H1 (cell line): ENCODE measurements at regions not wholly inside any gene's neighbourhood (a gene's known extent, or its start where the extent isn't known, plus 50 kb on each side); places are given as distances from the start of the nearest gene placed in this dataset.

Experiments used
- CTCF ChIA-PET: fragments of 300-600 bp; sonication (Branson Sonifier 250); formaldehyde crosslinking; loops from one replicate; lab custom pipeline; 2021; ENCODE audit not compliant: partially characterized antibody; lab: Charles Lee
- POLR2A ChIA-PET: fragments of 300-600 bp; sonication (Branson Sonifier 250); formaldehyde crosslinking; loops from one replicate; lab custom pipeline; 2021; ENCODE audit warnings: inconsistent platforms; ENCODE audit not compliant: partially characterized antibody; lab: Charles Lee
- DNase-seq, 2 experiments: peaks; one replicate each; pipeline versions ENCODE4 v3.0.0 to v3.0.0-alpha.2; 2010 to 2022; ENCODE audit warnings: low spot score in 2 of 2, low read depth in 1 of 2, mixed read lengths in 1 of 2
- FAIRE-seq: peaks from 2 replicates; lab custom pipeline; 2011; peaks lifted over from hg19 to GRCh38; lab: Jason Lieb, UNC
- H2AFZ ChIP-seq: 2 replicates; pipeline ENCODE4 v1.8.1; 2012; ENCODE audit warnings: low read length, inconsistent platforms
- H2AK5ac ChIP-seq: 2 replicates; pipeline ENCODE4 v1.6.1; 2013; ENCODE audit warnings: low read depth, low read length
- H2BK120ac ChIP-seq: replicated peaks from 2 replicates; pipeline ENCODE3; 2013; ENCODE audit warnings: low read depth, low read length, inconsistent platforms
- H2BK12ac ChIP-seq: 2 replicates; pipeline ENCODE4 v1.6.1; 2013; ENCODE audit warnings: low read depth, low read length
- H2BK15ac ChIP-seq: 2 replicates; pipeline ENCODE4 v1.6.1; 2013; ENCODE audit warnings: low read length
- H2BK20ac ChIP-seq: 2 replicates; pipeline ENCODE4 v1.6.1; 2013; ENCODE audit warnings: low read length
- H2BK5ac ChIP-seq: 2 replicates; pipeline ENCODE4 v1.6.1; 2013; ENCODE audit warnings: low read depth, low read length
- H3K14ac ChIP-seq: 2 replicates; pipeline ENCODE4 v1.6.1; 2013; ENCODE audit warnings: inconsistent platforms; ENCODE audit not compliant: insufficient read length
- H3K18ac ChIP-seq: 2 replicates; pipeline ENCODE4 v1.6.1; 2013; ENCODE audit warnings: low read length; ENCODE audit errors: extremely low read depth
- H3K23ac ChIP-seq: 2 replicates; pipeline ENCODE4 v1.6.1; 2013; ENCODE audit warnings: inconsistent platforms; ENCODE audit not compliant: insufficient read length
- H3K23me2 ChIP-seq: 2 replicates; pipeline ENCODE4 v1.6.1; 2013; ENCODE audit warnings: low read depth, low read length
- H3K27ac ChIP-seq: 2 replicates; pipeline ENCODE4 v1.6.1; 2011; ENCODE audit warnings: low read depth, low read length, inconsistent platforms
- H3K27me3 ChIP-seq, 4 experiments: replicated peaks in 1 of 4; 1 replicate in 1 of 4; 2 replicates in 3 of 4; pipeline versions ENCODE4 v1.6.1 to v1.8.1; 2011 to 2013; ENCODE audit warnings: low read length in 3 of 4, mild to moderate bottlenecking in 3 of 4, inconsistent platforms in 2 of 4, mixed read lengths in 2 of 4, moderate library complexity in 1 of 4; ENCODE audit not compliant: control insufficient read depth in 3 of 4, insufficient read depth in 3 of 4; ENCODE audit errors: extremely low read depth in 1 of 4
- H3K36me3 ChIP-seq, 4 experiments: 2 replicates each; pipeline versions ENCODE4 v1.6.1 to v1.8.1; 2011 to 2013; ENCODE audit warnings: mild to moderate bottlenecking in 4 of 4, low read length in 3 of 4, moderate library complexity in 2 of 4, control low read depth in 1 of 4, inconsistent platforms in 1 of 4; ENCODE audit not compliant: insufficient read depth in 4 of 4, control insufficient read depth in 2 of 4
- H3K4ac ChIP-seq: replicated peaks from 2 replicates; pipeline ENCODE3; 2013; ENCODE audit warnings: low read length, low read depth, mixed read lengths, inconsistent platforms; ENCODE audit not compliant: insufficient read length
- H3K4me1 ChIP-seq, 4 experiments: replicated peaks in 1 of 4; 1 replicate in 1 of 4; 2 replicates in 3 of 4; pipeline versions ENCODE4 v1.6.1 to v1.8.1; 2011 to 2013; ENCODE audit warnings: low read length in 3 of 4, inconsistent platforms in 2 of 4, mixed read lengths in 1 of 4; ENCODE audit not compliant: insufficient read depth in 4 of 4, control insufficient read depth in 3 of 4
- H3K4me2 ChIP-seq, 2 experiments: 2 replicates each; pipeline versions ENCODE4 v1.6.1 to v1.8.1; 2011 to 2013; ENCODE audit warnings: low read depth in 2 of 2, low read length in 2 of 2, control low read depth in 1 of 2, inconsistent platforms in 1 of 2, mild to moderate bottlenecking in 1 of 2; ENCODE audit not compliant: insufficient read depth in 1 of 2
- H3K4me3 ChIP-seq, 4 experiments: fragments of 200-600, 300-600 bp in 1 of 4; sonication (generic), shearing (Covaris generic), sonication (Bioruptor Twin) in 1 of 4; 2 replicates each; pipeline versions ENCODE4 v1.5.1 to v1.8.1; 2011 to 2016; ENCODE audit warnings: low read length in 4 of 4, low read depth in 3 of 4, control low read depth in 2 of 4, inconsistent platforms in 2 of 4, mild to moderate bottlenecking in 2 of 4, mixed read lengths in 1 of 4, moderate library complexity in 1 of 4; ENCODE audit not compliant: insufficient read depth in 2 of 4; ENCODE audit errors: extremely low read depth in 1 of 4
- H3K56ac ChIP-seq: replicated peaks from 2 replicates; pipeline ENCODE3; 2013; ENCODE audit warnings: low read depth, mild to moderate bottlenecking, mixed read lengths, low read length, inconsistent platforms; ENCODE audit not compliant: insufficient read length
- H3K79me1 ChIP-seq: 2 replicates; pipeline ENCODE4 v1.6.1; 2013; ENCODE audit warnings: low read depth, low read length, control low read depth
- H3K79me2 ChIP-seq, 2 experiments: 2 replicates each; pipeline versions ENCODE4 v1.6.1 to v1.8.1; 2012 to 2013; ENCODE audit warnings: low read length in 2 of 2, mild to moderate bottlenecking in 2 of 2, inconsistent platforms in 1 of 2; ENCODE audit not compliant: insufficient read depth in 2 of 2, control insufficient read depth in 1 of 2
- H3K9ac ChIP-seq, 4 experiments: replicated peaks in 1 of 4; 1 replicate in 1 of 4; 2 replicates in 3 of 4; pipeline versions ENCODE4 v1.6.1 to v1.8.1; 2011 to 2013; ENCODE audit warnings: low read depth in 3 of 4, low read length in 3 of 4, control low read depth in 2 of 4, mild to moderate bottlenecking in 2 of 4, moderate library complexity in 2 of 4, inconsistent platforms in 1 of 4; ENCODE audit errors: extremely low read depth in 1 of 4
- H3K9me3 ChIP-seq, 2 experiments: 2 replicates each; pipeline versions ENCODE4 v1.6.1 to v1.8.1; 2012 to 2013; ENCODE audit warnings: mild to moderate bottlenecking in 2 of 2, moderate library complexity in 2 of 2, control low read depth in 1 of 2, inconsistent platforms in 1 of 2, low read depth in 1 of 2, low read length in 1 of 2, mixed read lengths in 1 of 2; ENCODE audit not compliant: insufficient read depth in 2 of 2
- H4K20me1 ChIP-seq, 2 experiments: replicated peaks in 1 of 2; 2 replicates each; pipeline versions ENCODE3 to v1.8.1; 2011 to 2013; ENCODE audit warnings: inconsistent platforms in 2 of 2, low read length in 2 of 2, mild to moderate bottlenecking in 1 of 2; ENCODE audit not compliant: insufficient read depth in 2 of 2, control insufficient read depth in 1 of 2
- H4K5ac ChIP-seq: 2 replicates; pipeline ENCODE4 v1.6.1; 2013; ENCODE audit warnings: low read length, low read depth, mixed read lengths, inconsistent platforms; ENCODE audit not compliant: insufficient read length
- H4K8ac ChIP-seq: 2 replicates; pipeline ENCODE4 v1.8.0; 2013; ENCODE audit warnings: mild to moderate bottlenecking, moderate library complexity, low read length, inconsistent platforms; ENCODE audit not compliant: insufficient read depth; ENCODE audit errors: extremely low read depth
- H4K91ac ChIP-seq: replicated peaks from 2 replicates; pipeline ENCODE3; 2013; ENCODE audit warnings: low read length, mixed read lengths, inconsistent platforms; ENCODE audit not compliant: insufficient read length
- CTBP2 ChIP-seq: IDR thresholded peaks from 2 replicates; pipeline ENCODE4 v1.7.0; 2011; ENCODE audit warnings: borderline replicate concordance, mild to moderate bottlenecking, moderate library complexity, mixed read lengths, low read length; ENCODE audit not compliant: insufficient read depth, insufficient read length
- EGR1 ChIP-seq: IDR thresholded peaks from 2 replicates; pipeline ENCODE4 v1.6.1; 2011; ENCODE audit warnings: low read depth, low read length, borderline replicate concordance
- MAFK ChIP-seq: IDR thresholded peaks from 2 replicates; pipeline ENCODE4 v1.6.1; 2012; ENCODE audit warnings: low read depth, mild to moderate bottlenecking, improper control_type of control experiment, low read length
- RFX5 ChIP-seq: IDR thresholded peaks from 2 replicates; pipeline ENCODE4 v1.6.1; 2011; ENCODE audit warnings: low read depth, low read length, improper control_type of control experiment, borderline replicate concordance
- WGBS, 2 experiments: shearing (Covaris generic) in 1 of 2; methylation state at CpG; one replicate each; pipeline versions ENCODE4 v1.1.6 to v1.1.7; 2013 to 2015; ENCODE audit warnings: low lambda C conversion rate in 2 of 2, mixed read lengths in 2 of 2, inconsistent platforms in 1 of 2, low coverage in 1 of 2, missing lambda C conversion rate in 1 of 2; ENCODE audit not compliant: insufficient replicate concordance in 2 of 2, insufficient coverage in 1 of 2, insufficient read length in 1 of 2; ENCODE audit errors: extremely low coverage in 1 of 2, missing lambda C conversion rate in 1 of 2; 5-methylcytosine and 5-hydroxymethylcytosine counted together

DNA sequence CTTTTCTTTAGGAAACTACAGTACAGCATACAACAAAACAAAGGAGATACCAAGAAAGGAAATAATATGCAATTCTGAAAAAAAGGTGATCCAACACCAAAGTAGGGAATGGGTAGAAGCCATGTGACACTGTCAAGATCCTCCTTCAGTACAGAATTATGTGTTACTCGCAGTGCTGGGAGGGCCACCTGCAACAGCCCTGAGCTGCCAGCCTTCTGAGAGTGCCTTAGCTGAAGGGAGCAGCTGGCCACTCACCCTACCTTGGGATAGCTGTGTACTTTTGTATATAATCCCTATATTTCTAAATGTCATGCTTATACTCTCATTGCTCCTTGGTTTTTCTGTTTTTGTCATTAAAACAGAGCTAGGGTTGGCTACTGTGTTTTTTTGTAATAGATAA is 1518.2 kb upstream of the PCDH20 start:
- Histone ChIP-seq H2AK5ac (no peak overlapping the region), H3K9me3 (no peaks in the 10 kb centered on the region), H2BK12ac (no peak overlapping the region), H3K23me2 (no peaks in the 10 kb centered on the region)
- CTCF ChIA-PET, result interaction anchor here (0.7 kb wide), 1 partner anchor 11 kb away, joined by 3 read pairs; no protein-coding TSS in a partner anchor
- TF ChIP-seq EGR1 (no peak), RFX5 (no peak), MAFK (no peak), CTBP2 (no peak)
- TF ChIP-seq, all 59 proteins: peak for 0
- H3K56ac ChIP-seq, result no peak overlapping the region
- no peak overlapping the region for H3K9ac ChIP-seq
- FAIRE-seq, result no peak
- H3K23ac ChIP-seq, result no peak overlapping the region
- H4K91ac ChIP-seq, result no peak overlapping the region
- H3K4me1 ChIP-seq, result no peaks in the 10 kb centered on the region
- H2BK15ac ChIP-seq, result no peak overlapping the region
- no peaks in the 10 kb centered on the region for H3K79me2 ChIP-seq
- H3K14ac ChIP-seq, result no peak overlapping the region
- H3K4ac ChIP-seq, result no peak overlapping the region
- POLR2A ChIA-PET, result no interaction called here
- no peak overlapping the region for H2BK120ac ChIP-seq
- H3K27ac ChIP-seq, result no peak overlapping the region
- WGBS, 2 experiments, result 100% methylated on average over 1 of the region's 1 CpG; no CpG with 5 or more reads in 1 of the 2 experiments
- H4K5ac ChIP-seq, result no peak overlapping the region
- H2BK20ac ChIP-seq, result no peak overlapping the region
- H3K79me1 ChIP-seq, result no peaks in the 10 kb centered on the region
- no peak for DNase-seq
- no peaks in the 10 kb centered on the region for H4K20me1 ChIP-seq
- H2BK5ac ChIP-seq, result no peak overlapping the region
- no peak overlapping the region for H2AFZ ChIP-seq
- H3K4me3 ChIP-seq, result no peak overlapping the region
- no peak overlapping the region for H3K4me2 ChIP-seq
- H4K8ac ChIP-seq, result no peak overlapping the region
- no peak overlapping the region for H3K18ac ChIP-seq
- H3K27me3 ChIP-seq, result no peaks in the 10 kb centered on the region
- H3K36me3 ChIP-seq, result no peaks in the 10 kb centered on the region
